Hematopoietic multipotent progenitor cell treated with erythropoietin and hydrocortisone succinate and interleukin-3 and kit ligand, for 15 days (in vitro differentiated cells): ENCODE measurements at regions not wholly inside any gene's neighbourhood (a gene's known extent, or its start where the extent isn't known, plus 50 kb on each side); places are given as distances from the start of the nearest gene placed in this dataset.
"Not testable (repeated sequence)": the region's sequence is repeated elsewhere in the genome, so short reads cannot be mapped to it uniquely, and the experiment has no call there.

Experiments
- DNase-seq: peaks from one replicate; pipeline ENCODE4 v3.0.0-alpha.2; 2015; ENCODE audit warnings: low spot score

- DNase-seq: peak; percentile 2
Measured at GRCh38 chr13:18824678-18825077, 356.9 kb downstream of the TUBA3C start.

- DNase-seq: not testable (repeated sequence)
Measured at GRCh38 chr13:18822655-18823639, 358.7 kb downstream of the TUBA3C start.

DNA sequence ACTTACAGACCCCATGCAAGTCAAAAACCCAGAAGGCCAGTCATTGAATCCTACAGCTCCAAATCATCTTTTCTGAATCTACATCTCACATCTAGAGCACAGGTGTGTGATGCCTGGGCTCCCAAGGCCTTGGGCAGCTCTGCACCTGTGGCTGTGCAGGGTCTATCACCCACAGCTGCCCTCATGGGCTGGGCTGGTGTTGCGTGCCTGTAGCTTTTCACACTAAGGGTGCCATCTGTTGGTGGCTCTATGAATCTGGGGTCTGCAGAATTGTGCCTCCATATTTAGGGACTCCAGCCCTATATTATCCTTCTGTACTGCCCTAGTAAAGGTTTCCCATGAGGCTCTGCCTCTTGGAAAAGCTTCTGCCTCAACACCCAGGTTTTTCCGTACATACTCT is 407.6 kb downstream of the TUBA3C start:
- not testable (repeated sequence) for DNase-seq

GRCh38 chr13:18741696-18742095 is 439.9 kb downstream of the TUBA3C start:
- not testable (repeated sequence) for DNase-seq

DNA sequence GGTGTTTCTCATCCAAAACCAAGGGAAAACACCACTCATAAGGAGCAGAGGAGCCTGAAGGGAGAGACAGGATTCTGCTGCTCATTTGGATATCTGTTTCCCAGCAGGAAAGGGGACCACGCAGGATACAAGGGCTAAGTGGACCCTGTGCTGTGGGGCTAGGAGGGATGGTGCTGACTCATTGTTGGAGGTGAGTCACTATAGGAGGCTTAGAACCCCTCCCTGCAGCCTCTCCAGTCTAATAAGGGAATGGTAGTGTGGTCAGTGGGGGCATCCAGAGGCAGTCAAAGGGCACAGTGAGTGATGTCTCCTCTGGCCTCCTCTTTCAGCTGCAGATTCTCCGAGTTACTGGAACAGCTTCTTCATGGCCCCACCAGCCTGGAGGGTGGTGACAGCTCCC is 442.3 kb downstream of the TUBA3C start:
- DNase-seq: no peak

- DNase-seq: not testable (repeated sequence)
Measured at GRCh38 chr13:18738086-18738485, 443.5 kb downstream of the TUBA3C start.

DNA sequence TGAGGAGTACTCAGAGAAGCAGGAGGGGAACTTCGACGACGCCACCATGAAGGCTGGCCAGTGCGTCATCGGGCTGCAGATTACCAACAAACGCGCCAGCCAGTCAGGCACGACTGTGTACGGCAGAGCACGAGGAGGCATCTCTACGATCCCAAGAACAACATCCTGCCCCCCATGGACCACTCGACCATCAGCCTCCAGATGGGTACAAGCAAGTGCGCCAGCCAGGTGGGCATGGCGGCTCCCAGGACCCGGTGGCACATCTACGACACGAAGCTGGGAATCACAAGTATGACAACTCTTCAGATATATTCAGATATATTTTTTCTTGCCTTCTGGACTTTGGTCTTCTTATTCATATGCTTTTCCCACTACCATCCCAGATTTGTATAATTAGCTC is 454.5 kb downstream of the TUBA3C start:
- DNase-seq: not testable (repeated sequence)

DNA sequence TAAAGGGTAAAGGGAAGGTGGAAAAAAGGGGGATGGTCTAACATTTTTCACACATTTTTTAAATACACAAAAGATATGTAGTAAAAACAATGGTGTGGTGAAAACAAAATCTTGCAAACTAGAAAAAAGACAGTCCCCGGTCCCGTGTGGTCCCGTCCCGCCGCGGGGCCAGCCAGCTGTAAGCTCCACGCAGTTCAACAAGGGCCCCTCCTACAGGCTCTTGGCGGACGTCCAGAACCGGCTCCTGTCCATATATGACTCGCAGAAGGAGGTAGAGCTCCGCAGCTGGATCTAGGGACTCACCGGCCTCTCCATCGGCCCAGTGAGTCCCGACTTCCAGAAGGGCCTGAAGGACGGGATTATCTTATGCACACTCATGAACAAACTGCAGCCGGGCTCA is 455.1 kb downstream of the TUBA3C start:
- DNase-seq: not testable (repeated sequence)

GRCh38 chr13:18725242-18725822 is 456.3 kb downstream of the TUBA3C start:
- DNase-seq: not testable (repeated sequence)

GRCh38 chr13:18714889-18715288 is 466.7 kb downstream of the TUBA3C start:
- DNase-seq: no peak

DNA sequence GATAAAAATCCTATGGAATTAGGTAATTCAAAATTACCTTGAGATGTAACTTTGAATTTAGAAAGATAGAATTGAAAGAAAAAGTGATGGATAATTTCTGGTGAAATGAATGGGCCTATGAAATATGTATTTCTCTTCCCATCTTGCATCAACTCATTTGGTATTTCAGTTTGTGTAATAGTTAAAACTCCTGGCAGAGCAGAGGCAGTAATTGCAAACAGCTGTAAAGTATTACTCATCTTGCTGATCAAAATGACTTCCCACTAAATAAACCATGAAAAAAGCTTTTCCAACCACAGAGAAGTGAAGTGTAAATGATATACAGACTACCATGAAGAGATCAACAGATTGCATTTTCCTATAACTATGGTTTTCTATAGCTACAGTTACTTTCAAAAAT is 471.0 kb downstream of the TUBA3C start:
- DNase-seq: not testable (repeated sequence)

GRCh38 chr13:18706538-18706937 is 475.1 kb downstream of the TUBA3C start:
- not testable (repeated sequence) for DNase-seq

DNA sequence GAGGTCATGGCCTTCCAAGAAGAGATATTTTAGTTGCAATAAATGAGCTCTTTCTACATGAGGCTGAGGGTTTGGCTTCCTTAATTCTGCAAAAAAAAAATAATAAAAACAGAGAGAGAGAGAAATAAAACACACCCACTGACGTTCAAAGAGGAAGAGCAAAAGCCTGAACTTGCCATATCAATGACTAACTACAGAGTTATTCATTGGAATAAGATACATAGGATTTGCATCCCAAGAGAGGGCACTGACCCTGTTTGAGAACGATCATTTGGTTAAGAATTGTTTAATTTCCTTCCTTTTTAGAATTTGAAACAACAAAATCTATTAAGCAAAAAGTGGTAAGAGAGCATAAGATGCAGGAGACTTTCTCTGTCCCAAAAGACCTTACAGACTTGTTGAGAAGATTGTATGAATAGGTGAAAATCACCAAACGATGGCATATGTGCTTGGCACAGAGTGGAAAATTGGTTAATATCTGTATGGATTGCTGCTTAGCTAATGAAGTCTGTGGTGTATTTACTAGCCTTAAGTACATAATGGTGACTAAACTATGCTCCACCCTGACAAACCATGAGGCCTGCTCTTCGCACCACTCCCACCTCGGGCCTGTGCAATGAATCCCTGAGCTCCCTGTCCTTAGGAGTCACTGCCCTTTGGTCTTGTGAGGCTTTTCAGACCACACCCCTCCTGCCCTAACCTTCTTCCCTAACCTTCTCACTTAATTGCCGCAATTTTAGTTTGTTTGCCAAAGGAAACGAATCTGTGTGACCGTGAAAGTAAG is 479.0 kb downstream of the TUBA3C start:
- DNase-seq: not testable (repeated sequence)

DNA sequence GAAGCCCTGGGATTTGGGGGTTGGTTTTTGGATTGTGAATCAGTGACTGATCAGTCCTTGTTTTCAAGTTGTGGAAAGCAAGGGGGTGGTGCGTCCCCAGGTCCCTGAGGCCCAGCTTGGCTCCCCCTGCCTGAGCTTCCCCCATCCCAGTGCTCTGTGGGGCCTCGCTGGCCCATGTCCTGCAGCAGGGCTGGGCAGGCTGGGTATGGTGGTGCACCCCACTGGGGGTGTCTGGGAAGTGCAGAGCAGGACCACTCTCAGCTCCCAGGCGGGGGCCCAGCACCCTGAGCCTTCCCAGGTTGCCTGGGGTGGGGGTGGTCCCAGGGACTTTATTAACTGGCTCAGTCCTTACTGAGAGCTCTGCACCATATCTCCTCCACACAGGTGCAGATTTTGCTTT is 483.3 kb downstream of the TUBA3C start:
- not testable (repeated sequence) for DNase-seq

GRCh38 chr13:18697851-18698250 is 483.8 kb downstream of the TUBA3C start:
- DNase-seq: not testable (repeated sequence)

GRCh38 chr13:18697221-18697620 is 484.4 kb downstream of the TUBA3C start:
- not testable (repeated sequence) for DNase-seq

- DNase-seq: not testable (repeated sequence)
Measured at GRCh38 chr13:18677403-18677802, 504.2 kb downstream of the TUBA3C start.

DNA sequence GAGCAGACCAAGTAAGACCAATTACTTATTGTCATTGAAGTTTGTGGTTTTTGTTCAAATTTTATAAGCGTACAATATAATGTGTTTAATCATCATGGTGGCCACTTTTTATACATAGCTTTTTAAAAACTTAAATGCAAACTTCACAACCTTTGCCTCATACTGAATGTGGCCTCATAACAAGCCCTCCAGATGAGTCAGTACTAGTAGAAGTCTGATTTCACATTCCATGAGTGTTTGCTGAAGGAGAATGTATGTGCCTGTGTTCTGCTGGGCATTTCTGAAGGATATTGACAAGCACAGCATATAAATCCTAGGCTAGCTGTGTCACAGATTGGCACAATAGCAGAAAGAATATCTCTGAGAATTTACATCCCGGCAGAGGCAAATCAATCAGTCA is 506.4 kb downstream of the TUBA3C start:
- DNase-seq: not testable (repeated sequence)

DNA sequence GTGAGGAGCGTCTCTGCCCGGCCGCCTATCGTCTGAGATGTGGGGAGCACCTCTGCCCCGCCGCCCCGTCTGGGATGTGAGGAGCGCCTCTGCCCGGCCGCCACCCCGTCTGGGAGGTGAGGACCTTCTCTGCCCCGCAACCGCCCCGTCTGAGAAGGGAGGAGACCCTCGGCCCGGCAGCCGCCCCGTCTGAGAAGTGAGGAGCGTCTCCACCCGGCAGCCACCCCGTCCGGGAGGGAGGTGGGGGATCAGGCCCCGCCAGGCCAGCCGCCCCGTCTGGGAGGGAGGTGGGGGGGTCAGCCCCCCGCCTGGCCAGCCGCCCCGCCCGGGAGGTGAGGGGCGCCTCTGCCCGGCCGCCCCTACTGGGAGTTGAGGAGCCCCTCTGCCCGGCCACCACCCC is 507.8 kb downstream of the TUBA3C start:
- not testable (repeated sequence) for DNase-seq

DNA sequence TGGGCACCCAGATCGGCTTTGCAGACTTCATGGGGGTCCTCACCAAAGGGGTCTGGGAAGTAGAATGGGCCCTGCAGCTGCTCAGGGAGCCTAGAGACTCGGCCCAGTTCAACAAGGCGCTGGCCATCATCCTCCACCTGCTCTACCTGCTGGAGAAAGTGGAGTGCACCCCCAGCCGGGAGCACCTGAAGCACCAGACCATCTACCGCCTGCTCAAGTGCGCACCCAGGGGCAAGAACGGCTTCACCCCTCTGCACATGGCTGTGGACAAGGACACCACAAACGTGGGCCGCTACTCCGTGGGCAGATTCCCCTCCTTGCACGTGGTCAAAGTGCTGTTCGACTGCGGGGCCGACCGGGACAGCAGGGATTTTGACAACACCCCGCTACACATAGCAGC is 515.0 kb downstream of the TUBA3C start:
- DNase-seq: not testable (repeated sequence)

- not testable (repeated sequence) for DNase-seq
Measured at GRCh38 chr13:18665716-18666115, 515.9 kb downstream of the TUBA3C start.

GRCh38 chr13:18665124-18665523 is 516.5 kb downstream of the TUBA3C start:
- not testable (repeated sequence) for DNase-seq
